GM12873 (cell line): ENCODE measurements at regions not wholly inside any gene's neighbourhood (a gene's known extent, or its start where the extent isn't known, plus 50 kb on each side); places are given as distances from the start of the nearest gene placed in this dataset.

ENCODE experiments used
- CTCF ChIP-seq: IDR thresholded peaks from 2 replicates; pipeline ENCODE4 v1.5.1; 2012; ENCODE audit warnings: low read depth, mild to moderate bottlenecking, moderate library complexity, low read length, control low read depth; ENCODE audit not compliant: insufficient read depth; ENCODE audit errors: missing control alignments

GRCh38 chr19:29442094-29442493 is 83.7 kb upstream of the VSTM2B start:
- TF ChIP-seq CTCF: no peak

- no peak for TF ChIP-seq CTCF
Measured at GRCh38 chr19:29442910-29443309, 82.9 kb upstream of the VSTM2B start.

- no peak for TF ChIP-seq CTCF
Measured at GRCh38 chr19:29445246-29445645, 80.5 kb upstream of the VSTM2B start.

- TF ChIP-seq CTCF: no peak
Measured at GRCh38 chr19:29446361-29446760, 79.4 kb upstream of the VSTM2B start.

- no peak for TF ChIP-seq CTCF
Measured at GRCh38 chr19:29448046-29448445, 77.7 kb upstream of the VSTM2B start.

GRCh38 chr19:29449371-29449770 is 76.4 kb upstream of the VSTM2B start:
- TF ChIP-seq CTCF: no peak

GRCh38 chr19:29450306-29450705 is 75.5 kb upstream of the VSTM2B start:
- TF ChIP-seq CTCF: no peak

- no peak for TF ChIP-seq CTCF
Measured at GRCh38 chr19:29450812-29451211, 75.0 kb upstream of the VSTM2B start.
